Fibroblast of skin of left biceps (primary cell): ENCODE measurements at regions not wholly inside any gene's neighbourhood (a gene's known extent, or its start where the extent isn't known, plus 50 kb on each side); places are given as distances from the start of the nearest gene placed in this dataset.

Experiments
- DNase-seq, 2 experiments: peaks; one replicate each; pipeline ENCODE4 v3.0.0-alpha.2; 2013; ENCODE audit warnings: low read depth in 2 of 2

DNA sequence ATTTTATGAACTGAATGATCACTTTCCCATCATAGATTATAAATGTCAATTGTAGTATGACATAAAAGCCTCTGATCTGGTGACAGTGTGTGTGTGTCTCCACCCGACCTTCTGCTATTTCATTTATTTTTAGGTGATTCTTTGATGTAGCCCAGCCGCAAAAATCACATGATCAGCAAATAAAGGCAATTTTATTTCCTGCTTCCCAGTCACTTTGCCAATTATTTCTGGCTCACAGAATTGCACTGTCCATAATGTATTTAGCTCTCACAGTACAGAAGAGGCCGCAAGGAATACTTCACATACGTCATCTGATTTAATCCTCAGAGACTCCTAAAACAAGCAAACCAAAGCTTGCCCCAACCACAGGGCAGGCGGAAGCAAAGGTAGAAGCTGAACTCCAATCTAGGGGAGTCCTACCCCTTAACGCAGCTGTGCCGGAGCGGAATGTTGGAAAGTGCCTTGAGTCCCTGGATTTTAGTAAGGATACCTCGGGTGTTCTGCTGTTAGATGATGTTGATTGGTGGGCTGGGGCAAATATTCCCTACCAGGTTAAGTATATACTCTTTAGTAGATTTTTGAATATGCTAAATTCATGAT lies 384.0 kb upstream of the IRX4 start:
- DNase-seq = no peak

DNA sequence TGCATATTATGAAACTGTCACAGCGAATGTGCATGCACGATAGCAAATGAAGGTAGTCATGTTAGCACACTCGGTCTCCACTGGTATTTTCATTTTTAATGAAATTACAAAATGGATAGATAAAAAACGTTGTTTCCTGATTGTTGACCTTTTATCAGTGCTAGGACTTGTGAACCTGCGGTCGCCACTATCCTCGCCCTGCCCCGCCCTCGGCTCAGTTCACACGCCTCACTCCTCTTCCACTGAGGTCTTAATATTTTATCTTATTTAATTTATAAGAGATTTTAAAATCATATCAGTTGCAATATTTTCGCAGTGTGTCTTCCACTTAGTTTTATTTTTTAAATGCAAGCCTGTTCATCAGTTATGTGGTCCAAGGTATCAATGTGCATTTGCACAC lies 382.6 kb upstream of the IRX4 start:
- DNase-seq = no peak

DNA sequence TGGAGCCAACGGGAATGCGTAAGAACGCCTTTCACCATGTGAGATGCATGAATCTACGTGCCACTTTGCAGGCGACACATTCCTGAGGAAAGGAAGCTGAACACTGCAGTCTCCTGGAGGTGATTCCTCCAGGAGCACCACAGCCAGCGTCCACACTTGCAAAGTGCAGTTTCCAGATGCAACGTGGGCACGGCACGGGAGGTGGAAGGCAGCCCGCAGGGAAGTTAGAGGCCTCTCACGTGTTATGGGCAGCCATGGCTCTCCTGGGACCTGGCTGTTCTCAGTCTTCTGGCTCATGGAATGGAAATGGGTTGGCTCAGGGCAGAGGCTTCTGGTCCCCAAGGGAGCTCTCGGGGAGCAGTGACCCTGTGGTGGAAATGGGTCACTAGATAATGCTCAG lies 381.0 kb upstream of the IRX4 start:
- DNase-seq = no peak

DNA sequence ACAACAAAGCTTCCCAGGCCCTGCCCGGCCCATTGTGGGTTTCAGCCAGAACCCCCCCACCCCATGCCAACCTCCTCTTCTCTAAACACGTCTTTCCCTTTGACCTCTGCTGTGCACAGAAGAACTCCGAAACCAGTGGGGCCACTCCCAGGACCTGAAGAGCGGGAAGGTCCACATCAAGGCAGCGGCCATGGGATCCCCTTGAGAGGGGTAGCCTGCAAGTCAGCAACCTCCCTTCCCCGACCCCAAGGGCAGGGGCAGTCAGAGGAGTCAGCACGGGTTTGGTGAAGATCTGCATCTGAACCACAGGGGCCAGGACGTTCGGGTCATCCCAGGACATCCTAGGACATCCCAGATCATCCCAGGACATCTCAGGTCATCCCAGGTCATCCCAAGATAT lies 379.9 kb upstream of the IRX4 start:
- no peak for DNase-seq

DNA sequence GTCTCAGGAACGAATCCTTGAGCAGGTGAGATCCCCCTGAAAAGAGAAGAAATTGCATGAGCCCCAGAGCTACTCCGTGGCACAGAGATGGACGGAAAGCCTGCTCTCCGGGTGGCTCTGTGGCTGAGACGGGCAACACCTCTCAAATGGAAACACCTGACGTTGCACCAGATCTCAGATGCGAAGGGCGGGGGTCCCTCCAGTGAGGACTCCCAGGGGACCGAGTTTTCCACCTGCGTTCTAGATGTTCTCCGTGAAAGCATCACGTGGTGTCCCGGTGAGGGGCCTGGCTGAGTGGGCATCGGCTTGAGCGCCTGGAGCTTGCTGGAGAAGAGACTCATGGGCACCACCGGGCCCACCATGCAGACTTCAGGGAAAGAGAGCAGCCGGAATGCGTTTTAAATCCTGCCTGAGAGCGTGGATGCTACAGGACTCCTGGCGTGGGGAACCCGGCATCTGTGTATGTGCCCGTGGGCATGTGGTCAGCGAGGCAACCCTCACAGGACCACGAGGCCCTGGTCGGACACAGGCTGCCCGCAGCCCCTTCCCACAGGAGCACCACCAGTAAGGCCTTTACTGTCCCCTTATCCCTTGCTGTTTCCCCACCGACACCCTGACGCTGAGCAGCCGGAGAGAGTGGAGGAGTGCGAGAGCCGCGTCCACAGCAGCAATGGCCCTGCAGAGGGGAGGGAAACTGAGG lies 378.4 kb upstream of the IRX4 start:
- DNase-seq = no peak

DNA sequence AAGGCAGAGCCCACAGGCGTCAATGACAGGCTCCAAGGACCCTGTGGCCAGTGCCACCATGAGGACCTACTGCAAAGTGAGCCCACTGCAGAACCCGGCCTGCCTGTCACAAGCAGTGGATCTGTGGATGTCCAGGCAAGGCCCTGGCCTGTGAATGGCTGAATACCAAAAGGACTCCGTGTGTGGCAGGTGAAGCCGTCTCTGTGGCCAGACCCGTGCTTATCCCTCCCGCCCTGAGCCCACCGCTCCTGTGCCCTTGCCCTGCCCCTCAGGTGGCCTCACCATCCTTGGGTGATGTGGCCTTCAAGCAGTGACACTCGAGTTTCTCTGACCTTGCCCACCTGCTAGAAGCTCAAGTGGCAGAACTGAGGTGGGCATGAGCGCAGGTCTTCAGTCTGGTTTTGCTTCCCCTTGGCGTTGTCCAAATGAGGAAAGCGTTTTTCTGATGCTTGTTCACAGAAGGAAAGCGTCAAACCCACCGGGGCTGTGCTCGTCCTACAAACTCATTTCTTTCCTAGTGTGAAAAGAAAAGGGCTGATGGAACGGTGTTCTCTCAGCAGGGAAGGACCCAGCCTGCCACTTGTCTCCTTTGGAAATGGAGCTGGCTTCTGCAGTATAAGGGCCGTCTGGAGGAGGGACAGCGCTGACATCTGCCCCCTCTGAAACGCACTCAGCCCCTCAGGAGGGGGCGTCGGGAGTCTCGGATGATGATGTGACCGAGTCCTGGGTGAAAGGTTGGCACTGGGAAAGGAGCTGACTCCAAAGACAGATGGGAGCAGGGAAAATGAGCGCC lies 377.7 kb upstream of the IRX4 start:
- no peak for DNase-seq

DNA sequence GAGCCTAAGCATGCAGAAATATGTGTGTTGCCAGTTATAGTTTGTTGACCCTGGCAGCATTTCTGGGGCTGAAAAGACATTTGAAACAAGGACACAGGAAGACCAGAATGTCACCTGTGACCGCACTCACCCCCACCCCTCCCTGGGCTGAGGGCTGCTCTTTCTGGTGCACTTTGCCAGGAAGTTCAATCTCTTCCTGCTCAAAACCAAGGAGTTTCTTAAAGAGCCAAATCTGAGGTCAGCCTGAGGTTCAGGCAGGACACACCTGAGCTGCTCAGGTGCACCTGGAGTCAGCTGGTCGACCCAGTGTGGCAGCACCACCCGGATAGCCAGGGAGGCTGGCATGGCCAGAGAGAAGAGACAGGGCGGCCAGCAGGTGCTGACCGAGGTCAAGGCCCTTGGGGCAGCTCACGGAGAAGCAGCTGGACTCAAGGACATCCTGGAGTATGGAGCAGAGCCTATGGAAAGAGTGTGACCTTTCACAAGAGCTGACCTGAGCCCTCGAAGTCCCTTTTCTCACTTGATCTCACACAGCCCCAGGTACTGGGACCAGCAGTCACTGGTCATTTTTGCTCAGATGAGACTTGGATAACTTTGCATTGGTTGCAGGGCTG lies 376.9 kb upstream of the IRX4 start:
- no peak for DNase-seq

DNA sequence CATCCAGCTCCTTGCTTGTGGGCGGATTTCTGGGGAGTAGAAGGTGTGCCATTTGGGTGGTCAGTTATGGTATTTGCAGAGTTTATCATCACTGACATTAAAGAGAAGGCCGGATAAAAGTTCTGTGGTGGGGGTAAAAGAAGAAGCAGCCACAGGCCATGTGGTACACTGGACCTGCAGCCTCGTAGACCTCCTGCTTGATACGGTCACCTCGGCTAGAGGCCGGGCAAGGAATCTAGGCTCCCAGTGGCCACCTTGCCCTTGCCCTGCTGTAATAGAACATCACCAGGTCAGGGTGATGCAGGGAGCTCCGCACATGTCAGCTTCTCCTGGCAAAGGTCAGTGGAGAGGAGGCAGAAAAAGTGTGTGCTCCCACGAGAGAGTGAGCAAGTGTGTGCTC lies 376.1 kb upstream of the IRX4 start:
- no peak for DNase-seq

DNA sequence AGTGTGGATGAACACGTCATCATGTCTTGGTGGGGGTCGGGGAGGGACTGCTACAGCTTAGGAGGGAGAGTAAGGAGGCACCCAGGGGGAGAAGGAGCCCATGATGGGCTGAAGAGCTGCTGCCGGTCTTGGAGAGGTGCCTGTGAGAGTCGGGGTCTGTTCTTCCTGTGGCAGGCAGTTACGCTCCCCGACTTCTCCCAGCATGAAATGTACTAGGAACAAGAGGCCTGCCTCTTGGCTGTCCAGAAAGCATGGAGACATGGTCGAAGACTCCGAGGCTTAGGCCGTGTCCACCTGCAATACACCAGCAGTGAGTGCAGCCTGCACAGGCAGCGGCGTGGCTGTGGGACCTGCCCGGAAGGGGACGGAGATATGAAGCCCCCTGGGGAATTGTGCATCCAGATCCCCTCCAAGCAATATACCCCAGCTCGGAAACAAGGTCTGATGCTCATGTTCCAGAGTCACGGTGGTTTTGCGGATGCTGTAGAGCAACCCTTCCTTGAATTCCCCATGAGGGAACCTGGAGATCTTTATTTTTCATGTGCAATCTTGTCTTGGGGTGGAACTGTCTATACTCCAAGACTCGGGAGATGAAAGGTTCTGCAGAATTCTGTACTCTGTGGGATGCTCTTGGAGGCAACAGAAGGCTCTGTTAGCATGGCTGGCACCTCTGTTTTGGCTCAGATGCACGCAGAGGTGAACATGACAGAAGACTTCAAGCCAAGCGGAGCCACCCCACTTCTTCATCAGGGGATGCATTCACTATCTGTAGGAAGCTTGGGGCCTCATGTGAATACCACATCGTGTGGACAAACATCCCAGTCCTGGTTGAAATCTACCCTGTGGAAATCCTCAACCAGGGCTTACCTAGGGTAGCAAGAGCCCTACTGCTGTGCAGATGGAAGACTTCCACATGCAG lies 374.9 kb upstream of the IRX4 start:
- DNase-seq = no peak

DNA sequence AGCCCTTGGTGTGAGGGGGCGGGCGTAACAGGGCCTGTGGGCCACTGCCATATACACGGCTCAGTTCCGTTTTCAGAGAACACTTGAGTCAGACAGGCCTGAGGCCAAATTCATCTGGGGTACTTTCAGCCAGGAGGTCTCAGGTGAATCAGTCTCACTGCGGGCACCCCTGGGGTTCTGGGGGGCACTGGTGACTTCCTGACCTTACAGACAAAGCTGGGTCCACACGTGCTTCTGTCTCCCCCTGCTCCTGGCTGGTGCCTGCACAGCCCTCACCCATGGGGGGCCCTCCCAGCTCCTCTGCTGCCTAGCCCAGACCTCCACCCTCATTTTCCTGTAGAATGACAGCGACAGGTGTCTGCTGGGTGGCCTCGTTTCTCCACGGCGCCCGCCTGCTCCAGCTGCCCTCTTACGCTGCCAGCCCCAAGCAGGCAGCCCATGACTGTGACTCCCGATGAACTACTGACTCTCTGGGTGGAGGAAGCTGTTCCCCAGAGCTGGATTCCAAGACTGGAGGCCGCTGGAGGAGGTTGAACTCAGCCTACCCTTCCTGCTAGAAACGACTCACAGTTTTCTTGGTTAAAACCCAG lies 374.1 kb upstream of the IRX4 start:
- no peak for DNase-seq

DNA sequence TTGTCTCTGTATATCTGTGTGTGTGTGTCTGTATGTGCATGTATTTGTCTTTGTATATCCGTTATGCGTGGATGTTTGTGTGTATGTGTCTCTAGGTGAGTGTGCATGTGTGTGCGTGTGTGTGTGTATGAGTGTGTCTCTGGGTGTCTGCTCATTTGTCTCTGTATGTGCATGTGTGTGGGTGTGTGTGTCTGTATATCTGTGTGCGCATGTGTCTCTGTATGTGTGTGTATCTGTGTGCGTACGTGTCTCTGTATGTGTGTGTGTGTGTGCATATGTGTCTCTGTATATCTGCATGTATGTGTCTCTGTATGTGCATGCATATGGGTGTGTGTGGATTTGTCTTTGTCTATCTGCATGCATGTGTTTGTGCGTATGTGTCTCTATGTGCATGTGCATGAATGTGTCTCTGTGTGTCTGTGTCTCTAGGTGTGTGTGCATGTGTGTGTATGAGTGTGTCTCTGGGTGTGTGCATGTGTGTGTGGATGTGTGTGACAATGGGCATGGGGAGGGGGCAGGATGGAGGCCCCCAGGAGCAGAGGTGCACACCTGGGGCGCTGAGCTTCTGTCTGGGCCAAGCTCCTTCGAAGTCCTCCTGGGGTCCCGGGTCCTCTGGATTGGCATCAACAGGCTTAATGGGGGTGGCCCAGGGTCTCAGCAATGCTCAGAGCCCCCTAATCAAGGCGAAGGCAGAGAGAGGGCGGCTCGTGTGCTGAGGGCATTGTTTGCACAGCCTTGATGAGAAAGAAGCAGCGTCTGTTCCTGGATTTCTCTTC lies 373.4 kb upstream of the IRX4 start:
- no peak for DNase-seq

DNA sequence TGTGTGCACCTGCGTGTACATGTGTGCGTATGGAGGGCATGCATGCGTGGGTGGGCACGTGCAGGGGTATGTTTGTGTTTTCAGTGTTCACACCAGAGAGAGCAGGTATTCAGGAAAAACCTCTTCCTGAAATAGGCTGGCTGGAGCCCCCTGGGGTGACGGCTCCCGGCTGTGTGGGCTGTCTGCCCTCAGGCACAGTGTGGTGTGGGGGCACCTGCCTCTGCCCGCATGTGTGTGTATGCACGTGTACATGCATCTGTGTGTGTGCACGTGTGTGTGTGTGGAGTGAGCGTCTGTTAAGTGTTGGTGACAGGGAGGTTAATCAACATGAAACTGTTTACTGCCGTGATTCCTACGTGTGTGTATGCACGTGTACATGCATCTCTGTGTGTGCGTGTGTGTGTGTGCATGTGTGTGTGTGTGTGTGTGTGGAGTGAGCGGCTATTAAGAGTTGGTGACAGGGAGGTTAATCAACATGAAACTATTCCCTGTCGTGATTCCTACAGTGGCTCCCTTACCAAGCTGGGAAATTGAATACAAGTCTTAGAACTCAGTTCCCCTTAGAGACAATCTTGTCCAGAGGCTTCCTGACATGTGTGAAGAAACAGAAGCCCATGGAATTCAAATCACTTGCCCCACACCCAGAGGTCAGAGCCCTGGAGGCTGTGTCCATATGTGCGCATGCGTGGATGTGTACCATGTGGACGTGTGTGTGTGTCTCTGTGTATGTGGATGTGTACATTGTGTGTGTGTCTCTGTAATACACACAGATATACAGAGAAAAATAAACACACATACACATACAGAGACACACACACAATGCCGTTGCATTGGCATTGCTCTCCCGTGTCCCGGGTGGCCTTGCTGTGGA lies 372.4 kb upstream of the IRX4 start:
- DNase-seq = no peak

DNA sequence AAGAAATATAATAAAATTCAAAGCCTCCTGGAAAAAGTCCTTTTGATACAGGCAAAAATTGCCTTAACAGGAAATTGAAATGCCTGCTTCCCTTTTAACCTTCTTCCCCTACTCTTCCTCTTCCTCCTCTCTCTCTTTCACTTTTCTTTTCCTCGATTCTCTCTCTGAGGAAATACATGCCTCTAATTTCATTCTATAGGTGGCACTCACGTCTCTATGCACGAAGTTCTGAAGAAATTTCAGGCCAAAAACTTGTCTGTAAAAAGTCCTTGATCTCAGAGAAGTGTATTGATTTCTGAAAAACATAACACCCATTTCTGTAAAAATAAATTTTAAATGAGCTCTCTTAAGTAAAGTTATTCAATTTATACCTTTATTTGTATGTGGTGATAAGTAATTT lies 371.7 kb upstream of the IRX4 start:
- no peak for DNase-seq

DNA sequence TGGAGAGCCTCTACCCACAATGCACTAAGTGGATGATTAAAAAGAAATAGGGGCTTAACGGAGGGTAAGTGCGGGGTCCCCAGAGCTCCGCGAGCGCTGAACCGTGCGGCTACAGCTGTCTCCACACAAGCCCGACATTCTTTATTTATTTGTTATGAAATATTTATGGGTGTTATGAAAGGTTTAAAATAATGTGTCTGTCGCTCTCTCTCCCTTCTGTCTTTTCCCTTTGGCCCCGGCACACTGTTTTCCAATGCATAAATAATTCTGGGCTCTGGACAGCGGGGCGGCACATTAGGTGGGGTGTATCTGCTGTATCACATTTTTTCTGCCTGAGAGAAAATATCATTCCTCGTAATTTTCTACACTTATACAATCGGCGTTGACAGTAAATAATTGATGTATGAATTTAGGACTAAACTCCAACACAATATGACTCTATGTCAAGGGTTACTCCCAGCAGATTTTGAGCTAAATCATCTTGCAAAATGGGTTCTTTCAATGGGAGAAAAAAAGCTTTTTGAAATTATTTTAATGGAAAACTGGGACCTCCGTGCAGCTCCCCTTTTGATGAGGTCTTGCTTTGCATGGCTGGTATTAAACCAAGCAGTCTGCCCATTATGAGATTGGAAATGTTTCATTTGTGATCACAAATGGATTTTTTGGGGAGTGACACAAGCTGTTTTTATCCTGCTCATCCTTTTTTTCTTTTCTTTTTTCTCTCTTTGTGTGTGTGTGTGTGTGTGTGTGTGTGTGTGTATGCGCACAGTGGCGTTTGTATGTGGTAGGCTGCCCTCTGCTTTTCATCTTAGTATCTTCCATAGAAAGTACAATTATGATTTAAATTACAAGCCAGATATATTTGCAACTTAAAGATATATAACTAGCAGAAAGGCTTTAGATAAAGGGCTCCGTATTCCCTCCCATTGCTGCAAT lies 370.6 kb upstream of the IRX4 start:
- DNase-seq = no peak

DNA sequence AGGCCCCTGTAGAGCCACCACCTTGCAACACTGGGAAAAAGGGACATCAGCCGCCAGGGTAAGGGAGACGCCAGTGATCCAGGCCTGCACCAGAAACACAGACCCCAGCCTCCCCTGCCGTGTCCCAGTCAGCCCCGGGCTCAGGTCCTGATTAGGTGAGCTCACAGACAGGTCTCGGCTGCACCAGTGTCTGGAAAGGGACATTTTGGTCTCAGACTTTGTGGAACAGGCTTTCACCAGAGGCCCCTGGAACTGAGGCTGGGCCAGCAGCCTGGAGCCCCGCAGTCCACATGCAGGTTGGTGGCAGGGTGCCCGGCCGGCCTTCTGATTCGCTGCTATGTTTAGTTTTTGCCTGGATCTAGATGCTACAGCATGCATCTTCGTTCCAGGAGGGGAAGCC lies 369.0 kb upstream of the IRX4 start:
- no peak for DNase-seq

DNA sequence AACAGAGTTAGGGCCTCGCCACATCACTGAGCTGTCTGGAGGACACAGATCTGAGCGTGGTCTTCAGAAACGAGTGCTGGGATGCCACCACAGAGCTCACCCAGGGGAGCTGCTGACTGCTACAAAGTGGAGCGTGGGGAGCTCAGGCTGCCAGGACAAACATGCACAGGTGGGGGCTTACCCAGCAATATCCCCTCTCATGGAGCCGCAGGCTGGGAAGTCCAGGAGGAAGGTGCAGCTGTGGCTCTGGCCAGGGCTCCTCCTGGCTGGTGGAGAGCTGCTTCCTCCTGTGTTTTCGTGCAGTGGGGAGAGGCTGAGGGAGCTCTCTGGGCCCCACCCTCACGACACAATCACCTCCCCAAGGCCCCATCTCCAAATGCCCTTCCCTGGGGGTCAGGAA lies 368.6 kb upstream of the IRX4 start:
- no peak for DNase-seq

DNA sequence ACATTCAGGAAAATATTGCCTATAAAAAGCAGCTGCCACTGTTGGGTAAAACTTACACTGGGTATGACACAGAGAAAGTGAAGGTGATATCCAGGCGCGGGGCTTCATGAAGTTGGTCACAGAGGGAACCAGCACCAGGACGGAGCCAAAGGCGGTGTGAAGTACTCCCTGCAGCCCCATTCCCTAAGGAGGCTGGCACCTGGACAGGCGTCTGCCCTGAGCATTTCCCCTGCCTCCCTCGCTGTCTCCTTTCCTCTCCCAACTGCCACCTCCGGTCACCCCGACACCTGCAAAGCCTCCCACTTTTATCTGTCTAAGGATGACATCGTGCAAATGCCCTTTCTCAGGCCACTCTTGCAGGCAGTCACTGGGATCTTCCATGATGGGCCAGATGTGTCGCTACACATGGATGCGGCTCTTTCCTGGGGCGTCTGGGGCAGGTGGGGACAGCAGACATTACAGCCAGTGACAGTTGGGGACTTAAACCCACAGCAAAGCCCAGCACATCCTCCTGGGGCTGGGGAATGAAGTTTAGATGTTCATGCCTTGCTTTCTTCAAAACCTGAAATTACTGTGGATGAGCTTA lies 367.7 kb upstream of the IRX4 start:
- DNase-seq = no peak

DNA sequence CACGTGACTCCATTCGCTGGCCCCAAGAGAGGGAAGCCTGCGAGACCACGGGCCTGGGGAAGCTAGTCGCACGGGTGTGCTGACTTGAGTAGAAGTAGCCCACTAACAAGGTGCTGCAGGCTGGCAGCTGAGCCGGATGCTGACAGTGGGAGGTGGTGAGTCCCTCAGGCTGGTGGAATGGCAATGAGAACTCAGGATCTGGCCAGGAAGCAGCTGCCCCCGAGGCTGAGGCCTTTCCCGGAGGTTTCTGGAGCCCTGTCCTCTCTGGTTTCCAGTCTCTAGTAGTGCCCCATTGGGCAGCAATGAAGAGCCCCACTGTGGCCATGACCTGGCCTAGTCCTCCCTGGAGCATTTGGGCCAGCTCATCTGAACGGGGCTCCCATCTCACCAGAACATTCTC lies 366.7 kb upstream of the IRX4 start:
- no peak for DNase-seq
